Fibroblast of lung (primary cell): ENCODE measurements at regions not wholly inside any gene's neighbourhood (a gene's known extent, or its start where the extent isn't known, plus 50 kb on each side); places are given as distances from the start of the nearest gene placed in this dataset.

ENCODE experiments used
- EZH2 ChIP-seq: IDR thresholded peaks from 2 replicates; pipeline ENCODE4 v1.5.1; 2012; ENCODE audit warnings: low read length, control low read depth, mild to moderate bottlenecking; ENCODE audit errors: missing control alignments
- TF ChIP-seq, protein P1 (sequence below), 2 donors: IDR thresholded peaks in 1 of 2; conservative IDR thresholded peaks in 1 of 2; 1 replicate in 1 of 2; 2 replicates in 1 of 2; pipeline ENCODE4 v1.5.1; 2011 to 2012; ENCODE audit warnings: low read length in 2 of 2, control low read depth in 1 of 2, inconsistent platforms in 1 of 2, low read depth in 1 of 2, mild to moderate bottlenecking in 1 of 2

DNA sequence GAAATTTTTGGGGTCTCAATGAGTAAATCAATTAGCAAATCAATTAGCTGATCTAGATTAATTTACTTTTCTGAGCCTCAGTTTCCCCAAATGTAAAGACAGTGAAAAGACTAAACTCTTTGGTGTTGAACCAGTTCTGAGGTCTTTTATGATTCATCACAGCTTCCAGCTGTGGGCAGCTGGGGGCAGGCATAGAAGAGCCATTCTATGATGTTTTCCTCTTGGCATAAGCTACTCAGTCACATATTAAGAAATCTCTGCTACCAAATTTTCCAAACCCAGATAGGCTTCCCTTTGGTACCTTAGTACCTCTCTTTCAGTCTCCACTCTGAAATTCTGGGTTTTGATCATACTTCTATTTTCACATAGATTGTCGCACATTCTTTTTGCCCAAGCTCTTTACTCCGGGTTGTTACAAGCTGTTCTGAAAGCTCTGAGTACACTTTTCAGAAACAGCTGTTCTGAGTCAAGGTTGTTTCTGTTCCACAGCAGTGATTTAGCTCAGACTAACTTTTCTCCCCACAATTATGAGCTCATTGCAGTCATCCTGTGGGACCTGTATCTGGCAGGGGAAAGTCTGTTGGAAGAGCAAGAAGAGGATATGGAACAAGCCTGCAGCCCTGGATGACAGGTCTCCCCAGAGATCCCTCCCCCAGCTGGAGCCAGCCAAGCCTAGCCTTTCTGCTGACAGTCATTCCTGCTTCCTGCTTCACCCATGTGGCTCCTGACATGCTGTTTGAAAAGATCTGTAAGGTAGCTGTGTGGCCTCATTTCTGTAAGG lies 599.6 kb upstream of the GHITM start:
- no peak for TF ChIP-seq EZH2
- TF ChIP-seq, protein P1, sequence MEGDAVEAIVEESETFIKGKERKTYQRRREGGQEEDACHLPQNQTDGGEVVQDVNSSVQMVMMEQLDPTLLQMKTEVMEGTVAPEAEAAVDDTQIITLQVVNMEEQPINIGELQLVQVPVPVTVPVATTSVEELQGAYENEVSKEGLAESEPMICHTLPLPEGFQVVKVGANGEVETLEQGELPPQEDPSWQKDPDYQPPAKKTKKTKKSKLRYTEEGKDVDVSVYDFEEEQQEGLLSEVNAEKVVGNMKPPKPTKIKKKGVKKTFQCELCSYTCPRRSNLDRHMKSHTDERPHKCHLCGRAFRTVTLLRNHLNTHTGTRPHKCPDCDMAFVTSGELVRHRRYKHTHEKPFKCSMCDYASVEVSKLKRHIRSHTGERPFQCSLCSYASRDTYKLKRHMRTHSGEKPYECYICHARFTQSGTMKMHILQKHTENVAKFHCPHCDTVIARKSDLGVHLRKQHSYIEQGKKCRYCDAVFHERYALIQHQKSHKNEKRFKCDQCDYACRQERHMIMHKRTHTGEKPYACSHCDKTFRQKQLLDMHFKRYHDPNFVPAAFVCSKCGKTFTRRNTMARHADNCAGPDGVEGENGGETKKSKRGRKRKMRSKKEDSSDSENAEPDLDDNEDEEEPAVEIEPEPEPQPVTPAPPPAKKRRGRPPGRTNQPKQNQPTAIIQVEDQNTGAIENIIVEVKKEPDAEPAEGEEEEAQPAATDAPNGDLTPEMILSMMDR (conservative IDR thresholded peaks at IDR 0.05 in 1 of 2, IDR thresholded peaks at IDR 0.05 in 1 of 2; ENCODE audit: low read depth in 1 of 2, low read length in 2 of 2), result no peak
